GM19372 (cell line): ENCODE measurements at regions not wholly inside any gene's neighbourhood (a gene's known extent, or its start where the extent isn't known, plus 50 kb on each side); places are given as distances from the start of the nearest gene placed in this dataset.

Source experiments
- ATAC-seq: cut with Tn5 transposase; IDR thresholded peaks from one replicate; pipeline ENCODE4 v1.9.1; 2021; ENCODE audit warnings: mild to moderate bottlenecking, low read depth, moderate library complexity; ENCODE audit not compliant: unreplicated experiment

DNA sequence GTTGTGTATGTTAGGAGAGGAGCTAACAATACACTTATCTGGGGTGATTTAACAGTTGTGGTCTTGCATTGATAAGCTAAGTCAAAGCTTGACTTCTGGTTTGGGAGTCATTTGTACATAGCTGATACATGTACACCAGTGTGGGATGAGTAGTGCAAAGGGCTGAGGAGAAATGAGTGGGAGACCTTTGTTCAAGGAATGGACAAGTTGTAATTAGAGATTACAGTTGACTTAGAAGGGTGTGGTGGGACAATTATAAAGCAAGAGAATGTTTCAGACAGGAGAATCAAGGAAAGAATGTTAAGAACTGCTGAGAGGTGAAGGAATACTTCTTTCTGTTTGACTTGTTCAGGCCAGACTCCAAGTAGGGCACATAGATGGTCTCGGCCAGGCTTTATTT is 209.7 kb upstream of the STEAP4 start:
- ATAC-seq, result no peak

DNA sequence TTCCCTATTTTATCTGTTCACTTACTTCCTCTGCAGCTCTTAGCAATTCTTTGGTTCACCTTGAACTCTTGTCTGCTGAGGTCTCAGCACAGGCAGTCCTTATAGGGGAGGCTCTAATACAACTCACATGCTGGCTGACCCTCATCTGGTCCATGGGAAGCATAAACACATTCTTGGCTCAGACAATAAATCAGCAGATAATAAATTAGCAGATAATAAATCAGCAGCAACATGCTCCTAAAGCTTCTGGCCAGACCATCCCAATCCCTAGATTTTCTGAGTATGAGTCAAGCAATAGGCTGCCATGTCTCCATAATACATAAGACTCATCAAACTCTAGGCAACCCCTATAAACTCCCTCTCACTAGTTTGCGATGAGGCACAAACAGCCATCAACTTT is 208.6 kb upstream of the STEAP4 start:
- no peak for ATAC-seq

DNA sequence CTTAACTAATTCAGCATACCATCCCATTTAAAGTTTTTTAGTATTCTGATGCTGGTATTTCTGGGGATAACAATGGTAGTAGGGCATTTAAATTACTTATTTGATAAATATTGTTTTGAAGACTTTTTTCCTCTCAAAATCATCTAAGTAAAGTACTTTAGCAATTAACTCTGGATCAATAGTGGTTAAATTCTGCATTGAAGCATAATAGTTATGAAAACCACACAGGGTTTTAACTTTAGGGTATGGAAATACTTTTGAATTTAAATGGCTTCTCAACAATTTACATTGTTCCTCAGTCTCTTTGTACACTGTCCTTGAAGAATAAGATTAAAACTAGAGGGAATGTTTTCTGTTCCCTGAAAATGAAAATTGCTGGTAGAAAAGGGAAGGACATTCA is 202.6 kb upstream of the STEAP4 start:
- no peak for ATAC-seq

- ATAC-seq, result no peak
Observed at GRCh38 chr7:88500131-88500530, 193.4 kb upstream of the STEAP4 start.

DNA sequence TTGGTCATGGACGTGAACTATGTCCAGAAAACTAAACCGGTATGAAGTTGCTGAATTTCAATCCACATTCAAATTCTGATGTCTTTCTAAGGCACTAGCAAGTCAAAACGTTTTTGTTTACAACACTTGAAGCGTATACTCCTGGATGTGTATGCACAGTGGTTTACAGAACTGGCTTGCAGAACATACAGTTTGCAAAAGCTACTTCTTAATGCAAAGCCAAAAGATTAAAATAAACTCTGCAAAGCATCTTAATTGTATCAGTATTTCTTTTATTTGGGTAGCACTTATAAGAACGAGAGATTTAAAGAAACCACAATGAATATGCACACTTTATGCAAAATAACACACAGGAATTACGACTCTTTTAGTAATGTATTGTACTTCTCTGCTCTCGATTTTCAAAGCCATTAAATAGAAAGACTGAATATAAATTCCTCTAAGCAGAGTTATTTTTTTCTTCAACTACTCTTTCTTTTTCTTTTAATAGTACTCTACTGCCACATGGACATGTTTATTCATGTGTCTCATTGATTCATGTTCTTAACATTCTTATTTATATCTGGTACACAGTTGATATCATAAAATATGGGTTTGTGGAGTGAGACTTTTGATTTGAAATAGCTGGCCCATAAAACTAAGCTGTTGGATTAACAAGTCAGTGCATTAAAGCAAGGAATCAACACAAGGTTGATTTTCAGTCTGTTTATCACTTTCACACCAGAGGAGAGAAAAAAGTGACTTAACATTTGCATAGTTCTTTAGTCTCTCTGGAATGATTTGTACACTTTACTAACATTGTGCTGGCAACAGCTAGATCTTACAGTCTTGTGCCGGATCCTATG is 189.4 kb upstream of the STEAP4 start:
- ATAC-seq, result no peak

- ATAC-seq, result no peak
Observed at GRCh38 chr7:88492153-88492552, 185.5 kb upstream of the STEAP4 start.

- ATAC-seq, result no peak
Observed at GRCh38 chr7:88490874-88491273, 184.2 kb upstream of the STEAP4 start.

GRCh38 chr7:88490161-88490560 is 183.5 kb upstream of the STEAP4 start:
- ATAC-seq, result no peak

DNA sequence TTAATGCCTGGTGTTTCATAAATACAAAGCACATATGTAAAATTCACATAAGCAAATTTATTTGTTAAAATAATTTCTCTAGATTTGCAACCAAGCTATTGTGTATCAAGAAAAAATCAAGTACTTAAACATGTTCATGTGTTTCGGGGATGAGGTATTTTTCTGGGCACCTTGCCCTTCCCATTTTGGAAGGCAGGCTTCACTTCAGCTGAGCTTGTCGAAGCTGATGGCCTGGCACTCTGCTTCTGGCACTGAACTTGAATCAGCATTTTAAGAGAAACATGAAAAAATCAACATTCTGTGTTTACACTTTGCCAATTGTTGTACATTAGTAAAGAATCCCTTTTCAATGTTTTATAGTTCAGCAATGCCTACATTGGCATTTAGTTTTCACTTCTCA is 179.1 kb upstream of the STEAP4 start:
- ATAC-seq, result no peak

- ATAC-seq, result no peak
Observed at GRCh38 chr7:88484551-88484950, 177.9 kb upstream of the STEAP4 start.

DNA sequence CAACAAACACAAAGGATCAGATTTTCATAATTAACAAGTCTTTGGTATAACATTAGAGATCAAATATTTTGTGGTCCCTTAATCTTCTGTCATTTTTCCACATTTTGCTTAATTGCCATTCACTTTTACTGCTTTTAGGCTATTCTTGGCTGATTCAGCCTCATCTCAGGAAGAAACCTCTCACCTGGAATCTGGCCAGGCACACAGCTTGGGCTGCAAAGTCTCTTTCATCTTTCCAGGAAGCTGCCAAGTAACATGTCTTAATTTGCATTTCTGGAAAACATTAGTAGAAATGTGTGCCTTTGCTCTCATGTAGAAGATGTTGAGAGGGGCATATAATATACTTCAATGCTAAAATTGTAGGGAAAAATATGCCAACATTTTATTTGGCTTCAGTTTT is 174.2 kb upstream of the STEAP4 start:
- no peak for ATAC-seq

DNA sequence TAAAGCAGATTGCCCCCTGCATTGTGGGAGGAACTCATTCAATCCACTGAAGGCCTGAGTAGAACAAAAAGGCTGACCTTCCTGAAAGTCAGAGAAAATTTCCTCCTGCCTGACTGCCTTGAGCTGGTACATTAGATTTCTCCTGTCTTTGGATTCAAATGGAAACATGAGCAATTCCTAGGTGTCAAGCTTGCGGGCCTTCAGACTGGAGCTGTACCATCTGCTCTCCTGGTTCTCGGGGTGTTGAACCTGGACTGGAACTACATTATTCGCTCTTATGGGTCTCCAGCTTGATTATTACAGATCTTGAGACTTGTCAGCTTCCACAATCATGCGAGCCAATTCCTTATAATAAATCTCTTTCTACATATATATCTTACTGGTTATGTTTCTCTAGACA is 173.6 kb upstream of the STEAP4 start:
- ATAC-seq, result no peak

GRCh38 chr7:88477976-88478375 is 171.3 kb upstream of the STEAP4 start:
- ATAC-seq, result no peak

GRCh38 chr7:88465600-88465999 is 158.9 kb upstream of the STEAP4 start:
- no peak for ATAC-seq

DNA sequence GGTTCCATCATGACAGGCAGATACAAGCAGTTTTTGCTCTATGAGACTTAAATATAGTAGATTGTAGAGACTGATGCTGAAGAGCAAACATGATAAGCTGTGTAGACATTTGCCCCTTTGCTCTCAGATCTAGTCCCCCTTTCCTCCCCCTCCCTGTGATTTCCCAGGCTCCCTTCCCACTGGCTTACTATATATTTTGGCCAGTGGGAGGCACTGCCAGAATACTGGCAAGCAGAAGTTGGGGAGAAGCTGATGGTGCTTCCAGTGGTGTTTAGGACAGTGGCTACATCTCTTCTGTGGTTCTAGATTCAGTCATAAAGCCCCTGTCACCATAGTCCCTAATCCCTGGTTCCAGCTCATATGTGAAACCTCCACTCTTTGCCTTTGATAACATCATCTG is 156.1 kb upstream of the STEAP4 start:
- ATAC-seq, result no peak

DNA sequence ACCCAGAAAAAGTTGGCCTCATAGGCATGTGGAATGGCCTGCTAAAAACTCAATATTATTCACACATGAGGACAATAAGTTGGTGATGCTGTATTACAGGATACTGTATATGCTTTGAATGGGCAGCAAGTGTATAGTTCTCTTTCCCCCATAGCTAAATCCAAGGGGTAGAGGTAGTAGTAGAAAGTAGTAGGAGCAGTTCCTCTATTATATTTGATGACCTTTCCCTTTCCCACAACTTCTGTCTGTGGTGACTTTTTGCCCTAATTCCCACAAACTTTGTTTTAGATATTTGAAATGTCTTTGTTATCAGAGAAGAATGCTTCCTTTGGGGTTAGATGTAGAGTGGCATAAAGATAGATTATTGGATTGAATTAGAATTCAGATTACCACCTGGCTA is 154.0 kb upstream of the STEAP4 start:
- ATAC-seq, result no peak

GRCh38 chr7:88458946-88459345 is 152.3 kb upstream of the STEAP4 start:
- ATAC-seq, result no peak

- no peak for ATAC-seq
Observed at GRCh38 chr7:88458279-88458678, 151.6 kb upstream of the STEAP4 start.

GRCh38 chr7:88457320-88457719 is 150.6 kb upstream of the STEAP4 start:
- ATAC-seq, result no peak

GRCh38 chr7:88456490-88456889 is 149.8 kb upstream of the STEAP4 start:
- no peak for ATAC-seq

- no peak for ATAC-seq
Observed at GRCh38 chr7:88455696-88456095, 149.0 kb upstream of the STEAP4 start.

DNA sequence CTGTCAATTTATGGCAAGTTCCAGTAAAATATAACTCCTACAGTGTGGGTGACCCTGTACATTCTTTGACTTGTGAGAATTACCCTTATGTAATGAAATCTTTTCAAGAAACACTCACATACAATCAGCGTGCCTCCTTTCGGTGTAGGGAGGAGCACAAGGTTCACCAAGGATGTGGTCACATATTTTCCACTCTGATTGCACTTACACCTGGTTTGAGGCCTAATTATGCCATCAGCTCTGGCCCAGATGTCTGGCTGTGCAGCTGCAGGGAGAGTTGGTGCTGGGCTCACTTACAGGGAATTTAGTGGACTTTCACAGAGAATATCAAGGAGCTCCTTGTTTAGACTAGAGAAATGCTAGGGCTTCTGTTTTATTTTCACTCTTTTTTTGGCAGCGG is 146.0 kb upstream of the STEAP4 start:
- ATAC-seq, result no peak

- no peak for ATAC-seq
Observed at GRCh38 chr7:88450874-88451273, 144.2 kb upstream of the STEAP4 start.
